Liver (tissue), 8 donors: ENCODE measurements at regions not wholly inside any gene's neighbourhood (a gene's known extent, or its start where the extent isn't known, plus 50 kb on each side); places are given as distances from the start of the nearest gene placed in this dataset.

Experiments
- DNase-seq: peaks from one replicate; pipeline ENCODE4 v3.0.0-alpha.2; 2017; ENCODE audit warnings: low spot score
- H3K27ac ChIP-seq, 2 donors: one replicate each; pipeline ENCODE4 v1.7.0; 2013; ENCODE audit warnings: inconsistent platforms in 2 of 2, low read length in 2 of 2, control low read depth in 1 of 2, low read depth in 1 of 2, mild to moderate bottlenecking in 1 of 2
- H3K27me3 ChIP-seq, 4 donors: one replicate each; pipeline versions ENCODE4 v1.6.1 to v1.7.0; 2013; ENCODE audit warnings: low read length in 3 of 4, inconsistent platforms in 1 of 4, mild to moderate bottlenecking in 1 of 4, moderate library complexity in 1 of 4; ENCODE audit not compliant: control insufficient read depth in 4 of 4, insufficient read depth in 4 of 4
- H3K36me3 ChIP-seq, 4 donors: one replicate each; pipeline versions ENCODE4 v1.6.1 to v1.7.0; 2013; ENCODE audit warnings: low read length in 3 of 4, mild to moderate bottlenecking in 3 of 4, low read depth in 1 of 4, moderate library complexity in 1 of 4; ENCODE audit not compliant: control insufficient read depth in 4 of 4, insufficient read depth in 3 of 4
- H3K4me1 ChIP-seq, 4 donors: one replicate each; pipeline versions ENCODE4 v1.6.1 to v1.7.0; 2013; ENCODE audit warnings: low read length in 3 of 4, mild to moderate bottlenecking in 3 of 4, moderate library complexity in 1 of 4; ENCODE audit not compliant: control insufficient read depth in 4 of 4, insufficient read depth in 4 of 4
- H3K4me3 ChIP-seq, 3 donors: one replicate each; pipeline versions ENCODE4 v1.6.1 to v1.7.0; 2013; ENCODE audit warnings: low read length in 3 of 3, control low read depth in 1 of 3, low read depth in 1 of 3, mild to moderate bottlenecking in 1 of 3
- H3K9ac ChIP-seq, 2 donors: one replicate each; pipeline ENCODE4 v1.7.0; 2013; ENCODE audit warnings: low read length in 2 of 2, mild to moderate bottlenecking in 2 of 2, moderate library complexity in 2 of 2, control low read depth in 1 of 2, low read depth in 1 of 2
- H3K9me3 ChIP-seq, 4 donors: one replicate each; pipeline versions ENCODE4 v1.6.1 to v1.7.0; 2013; ENCODE audit warnings: low read length in 3 of 4; ENCODE audit not compliant: control insufficient read depth in 4 of 4
- CTCF ChIP-seq: fragments of 150-350 bp; IDR thresholded peaks from 2 replicates; pipeline ENCODE4 v1.5.1; 2017; ENCODE audit warnings: improper control_type of control experiment, low read depth, low read length; ENCODE audit not compliant: missing input control
- EGR1 ChIP-seq, 2 donors: IDR thresholded peaks; 2 replicates each; pipeline ENCODE4 v1.6.1; 2016 to 2018; ENCODE audit warnings: antibody characterized with exemption in 2 of 2, low read depth in 2 of 2
- FOXA1 ChIP-seq: IDR thresholded peaks from 2 replicates; pipeline ENCODE4 v1.6.1; 2016; ENCODE audit warnings: antibody characterized with exemption
- FOXA2 ChIP-seq: IDR thresholded peaks from 2 replicates; pipeline ENCODE4 v1.6.1; 2016; ENCODE audit warnings: antibody characterized with exemption
- GABPA ChIP-seq, 2 donors: IDR thresholded peaks in 1 of 2; conservative IDR thresholded peaks in 1 of 2; 2 replicates each; pipeline ENCODE4 v1.6.1; 2016; ENCODE audit warnings: antibody characterized with exemption in 2 of 2, mild to moderate bottlenecking in 1 of 2, moderate library complexity in 1 of 2
- HNF4A ChIP-seq, 2 donors: conservative IDR thresholded peaks; 2 replicates each; pipeline ENCODE4 v1.6.1; 2016; ENCODE audit warnings: antibody characterized with exemption in 2 of 2, mild to moderate bottlenecking in 2 of 2
- HNF4G ChIP-seq: IDR thresholded peaks from 2 replicates; pipeline ENCODE4 v1.6.1; 2016; ENCODE audit warnings: antibody characterized with exemption
- JUND ChIP-seq, 2 donors: IDR thresholded peaks; 2 replicates each; pipeline ENCODE4 v1.6.1; 2016; ENCODE audit warnings: antibody characterized with exemption in 2 of 2
- MAX ChIP-seq: IDR thresholded peaks from 2 replicates; pipeline ENCODE4 v1.6.1; 2016; ENCODE audit warnings: antibody characterized with exemption
- NR2F2 ChIP-seq: IDR thresholded peaks from 2 replicates; pipeline ENCODE4 v1.6.1; 2016; ENCODE audit warnings: antibody characterized with exemption
- RAD21 ChIP-seq, 2 donors: IDR thresholded peaks; 2 replicates each; pipeline ENCODE4 v1.6.1; 2016; ENCODE audit warnings: antibody characterized with exemption in 2 of 2, mild to moderate bottlenecking in 2 of 2
- RXRA ChIP-seq, 2 donors: IDR thresholded peaks; 2 replicates each; pipeline ENCODE4 v1.6.1; 2017 to 2018; ENCODE audit warnings: antibody characterized with exemption in 2 of 2, mild to moderate bottlenecking in 1 of 2
- SP1 ChIP-seq: IDR thresholded peaks from 2 replicates; pipeline ENCODE4 v1.6.1; 2018; ENCODE audit warnings: antibody characterized with exemption, mild to moderate bottlenecking
- TAF1 ChIP-seq: conservative IDR thresholded peaks from 2 replicates; pipeline ENCODE4 v1.6.1; 2016; ENCODE audit warnings: antibody characterized with exemption, mild to moderate bottlenecking
- YY1 ChIP-seq: IDR thresholded peaks from 2 replicates; pipeline ENCODE4 v1.6.1; 2016; ENCODE audit warnings: antibody characterized with exemption, mild to moderate bottlenecking
- WGBS: extraction: QIAGEN DNeasy Blood & Tissue Kit; methylation state at CpG from one replicate; pipeline ENCODE4 v1.1.7; 2013; 5-methylcytosine and 5-hydroxymethylcytosine counted together
- TF ChIP-seq, protein P1 (sequence below): IDR thresholded peaks from 2 replicates; pipeline ENCODE4 v1.6.1; 2016; ENCODE audit warnings: antibody characterized with exemption, mild to moderate bottlenecking
- TF ChIP-seq, protein P2 (sequence below): IDR thresholded peaks from 2 replicates; pipeline ENCODE4 v1.6.1; 2016; ENCODE audit warnings: antibody characterized with exemption
- TF ChIP-seq, protein P3 (sequence below): IDR thresholded peaks from 2 replicates; pipeline ENCODE4 v1.6.1; 2016; ENCODE audit warnings: antibody characterized with exemption
- donor health status: healthy.
- donor health status: healthy.
- donor health status: healthy.
- donor health status: healthy.
- donor health status: healthy.

DNA sequence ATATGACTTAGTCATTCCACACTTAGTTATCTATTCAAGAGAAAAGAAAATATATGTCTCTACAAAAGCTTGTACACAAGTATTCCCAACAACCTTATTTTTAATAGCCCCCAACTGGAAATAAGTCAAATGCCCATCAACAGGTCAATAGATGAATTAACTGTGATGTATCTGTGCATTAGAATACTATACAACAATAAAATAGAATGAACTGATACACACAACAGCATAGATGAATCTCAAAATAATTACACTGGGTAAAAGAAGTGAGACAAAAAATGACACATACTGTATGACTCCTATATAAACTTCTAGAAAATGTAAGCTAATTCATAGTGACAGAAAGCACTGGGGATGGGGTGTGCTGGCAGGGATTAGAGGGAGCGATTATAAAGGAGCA lies 354.1 kb upstream of the DIPK2B start:
- Histone ChIP-seq H3K4me3 (no peak overlapping the region), H3K9ac (no peak overlapping the region), H3K27me3 (peaks cover 0 to 4% (median 0%) of the 10 kb centered on the region in 4 donors), H3K4me1 (no peaks in the 10 kb centered on the region), H3K36me3 (no peaks in the 10 kb centered on the region), H3K27ac (no peak overlapping the region), H3K9me3 (no peaks in the 10 kb centered on the region)
- no peak for DNase-seq
- WGBS: 98% methylated on average over 1 of the region's 1 CpG
- TF ChIP-seq NR2F2 (no peak), SP1 (no peak), HNF4A (conservative IDR thresholded peaks at IDR 0.05) (no peak), CTCF (no peak), EGR1 (IDR thresholded peaks at IDR 0.05; ENCODE audit: low read depth in 2 of 2) (no peak), HNF4G (no peak)
- TF ChIP-seq, protein P1, sequence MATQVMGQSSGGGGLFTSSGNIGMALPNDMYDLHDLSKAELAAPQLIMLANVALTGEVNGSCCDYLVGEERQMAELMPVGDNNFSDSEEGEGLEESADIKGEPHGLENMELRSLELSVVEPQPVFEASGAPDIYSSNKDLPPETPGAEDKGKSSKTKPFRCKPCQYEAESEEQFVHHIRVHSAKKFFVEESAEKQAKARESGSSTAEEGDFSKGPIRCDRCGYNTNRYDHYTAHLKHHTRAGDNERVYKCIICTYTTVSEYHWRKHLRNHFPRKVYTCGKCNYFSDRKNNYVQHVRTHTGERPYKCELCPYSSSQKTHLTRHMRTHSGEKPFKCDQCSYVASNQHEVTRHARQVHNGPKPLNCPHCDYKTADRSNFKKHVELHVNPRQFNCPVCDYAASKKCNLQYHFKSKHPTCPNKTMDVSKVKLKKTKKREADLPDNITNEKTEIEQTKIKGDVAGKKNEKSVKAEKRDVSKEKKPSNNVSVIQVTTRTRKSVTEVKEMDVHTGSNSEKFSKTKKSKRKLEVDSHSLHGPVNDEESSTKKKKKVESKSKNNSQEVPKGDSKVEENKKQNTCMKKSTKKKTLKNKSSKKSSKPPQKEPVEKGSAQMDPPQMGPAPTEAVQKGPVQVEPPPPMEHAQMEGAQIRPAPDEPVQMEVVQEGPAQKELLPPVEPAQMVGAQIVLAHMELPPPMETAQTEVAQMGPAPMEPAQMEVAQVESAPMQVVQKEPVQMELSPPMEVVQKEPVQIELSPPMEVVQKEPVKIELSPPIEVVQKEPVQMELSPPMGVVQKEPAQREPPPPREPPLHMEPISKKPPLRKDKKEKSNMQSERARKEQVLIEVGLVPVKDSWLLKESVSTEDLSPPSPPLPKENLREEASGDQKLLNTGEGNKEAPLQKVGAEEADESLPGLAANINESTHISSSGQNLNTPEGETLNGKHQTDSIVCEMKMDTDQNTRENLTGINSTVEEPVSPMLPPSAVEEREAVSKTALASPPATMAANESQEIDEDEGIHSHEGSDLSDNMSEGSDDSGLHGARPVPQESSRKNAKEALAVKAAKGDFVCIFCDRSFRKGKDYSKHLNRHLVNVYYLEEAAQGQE: no peak
- TF ChIP-seq, protein P2, sequence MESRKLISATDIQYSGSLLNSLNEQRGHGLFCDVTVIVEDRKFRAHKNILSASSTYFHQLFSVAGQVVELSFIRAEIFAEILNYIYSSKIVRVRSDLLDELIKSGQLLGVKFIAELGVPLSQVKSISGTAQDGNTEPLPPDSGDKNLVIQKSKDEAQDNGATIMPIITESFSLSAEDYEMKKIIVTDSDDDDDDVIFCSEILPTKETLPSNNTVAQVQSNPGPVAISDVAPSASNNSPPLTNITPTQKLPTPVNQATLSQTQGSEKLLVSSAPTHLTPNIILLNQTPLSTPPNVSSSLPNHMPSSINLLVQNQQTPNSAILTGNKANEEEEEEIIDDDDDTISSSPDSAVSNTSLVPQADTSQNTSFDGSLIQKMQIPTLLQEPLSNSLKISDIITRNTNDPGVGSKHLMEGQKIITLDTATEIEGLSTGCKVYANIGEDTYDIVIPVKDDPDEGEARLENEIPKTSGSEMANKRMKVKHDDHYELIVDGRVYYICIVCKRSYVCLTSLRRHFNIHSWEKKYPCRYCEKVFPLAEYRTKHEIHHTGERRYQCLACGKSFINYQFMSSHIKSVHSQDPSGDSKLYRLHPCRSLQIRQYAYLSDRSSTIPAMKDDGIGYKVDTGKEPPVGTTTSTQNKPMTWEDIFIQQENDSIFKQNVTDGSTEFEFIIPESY: no peak

- H3K27me3 ChIP-seq: peaks cover 0 to 4% (median 0%) of the 10 kb centered on the region in 4 donors
- H3K4me1 ChIP-seq: no peaks in the 10 kb centered on the region
- H3K4me3 ChIP-seq: no peak overlapping the region
- DNase-seq: no peak
- H3K9me3 ChIP-seq: no peaks in the 10 kb centered on the region
- no peak overlapping the region for H3K9ac ChIP-seq
- 79% methylated on average over 1 of the region's 1 CpG for WGBS
- H3K36me3 ChIP-seq: no peaks in the 10 kb centered on the region
- no peak overlapping the region for H3K27ac ChIP-seq
- TF ChIP-seq HNF4G (no peak), YY1 (no peak), GABPA (IDR thresholded peaks at IDR 0.05 in 1 of 2, conservative IDR thresholded peaks at IDR 0.05 in 1 of 2) (no peak), SP1 (no peak), TAF1 (no peak), MAX (no peak), FOXA1 (no peak), RAD21 (IDR thresholded peaks at IDR 0.05) (no peak), JUND (IDR thresholded peaks at IDR 0.05) (no peak), HNF4A (conservative IDR thresholded peaks at IDR 0.05) (no peak), NR2F2 (no peak), FOXA2 (no peak), EGR1 (IDR thresholded peaks at IDR 0.05; ENCODE audit: low read depth in 2 of 2) (no peak), RXRA (IDR thresholded peaks at IDR 0.05) (no peak)
- TF ChIP-seq, protein P3, sequence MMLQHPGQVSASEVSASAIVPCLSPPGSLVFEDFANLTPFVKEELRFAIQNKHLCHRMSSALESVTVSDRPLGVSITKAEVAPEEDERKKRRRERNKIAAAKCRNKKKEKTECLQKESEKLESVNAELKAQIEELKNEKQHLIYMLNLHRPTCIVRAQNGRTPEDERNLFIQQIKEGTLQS: no peak
- TF ChIP-seq, protein P2: no peak
- TF ChIP-seq, protein P1: no peak
Measured at GRCh38 chrX:45553417-45553816, 352.7 kb upstream of the DIPK2B start.
